NB4 (cell line): ENCODE measurements at regions not wholly inside any gene's neighbourhood (a gene's known extent, or its start where the extent isn't known, plus 50 kb on each side); places are given as distances from the start of the nearest gene placed in this dataset.
A peak's percentile ranks its signal among the peaks of the same experiment; 100 is the strongest.
"Not testable (repeated sequence)": the region's sequence is repeated elsewhere in the genome, so short reads cannot be mapped to it uniquely, and the experiment has no call there.

Source experiments
- DNase-seq: peaks from one replicate; pipeline ENCODE4 v3.0.0; 2010; ENCODE audit warnings: low read depth
- H3K4me3 ChIP-seq: one replicate; pipeline ENCODE4 v1.5.1; 2011; ENCODE audit warnings: mild to moderate bottlenecking, low read depth, low read length, moderate library complexity
- CTCF ChIP-seq: IDR thresholded peaks from one replicate; pipeline ENCODE4 v1.5.1; 2012; ENCODE audit warnings: low read depth, low read length
- MAX ChIP-seq: IDR thresholded peaks from 2 replicates; pipeline ENCODE4 v1.6.1; 2011; ENCODE audit warnings: low read depth, low read length
- MYC ChIP-seq: IDR thresholded peaks from 2 replicates; pipeline ENCODE4 v1.6.1; 2011; ENCODE audit warnings: low read depth, low read length
- POLR2A ChIP-seq: IDR thresholded peaks from 2 replicates; pipeline ENCODE4 v1.6.1; 2011; ENCODE audit warnings: mild to moderate bottlenecking; ENCODE audit not compliant: insufficient read length; ENCODE audit errors: extremely low read depth

GRCh38 chr5:158245513-158245912, 386.6 kb upstream of the CLINT1 start:
- DNase-seq = no peak
- H3K4me3 ChIP-seq = no peak overlapping the region
- TF ChIP-seq CTCF = no peak
- TF ChIP-seq POLR2A = no peak
- no peak for TF ChIP-seq MAX
- TF ChIP-seq MYC = no peak

- DNase-seq = no peak
- TF ChIP-seq MAX (no peak), MYC (no peak), POLR2A (no peak), CTCF (no peak)
Measured at GRCh38 chr5:158244882-158245281, 385.9 kb upstream of the CLINT1 start.

GRCh38 chr5:158236511-158237335, 377.8 kb upstream of the CLINT1 start:
- no peak overlapping the region for H3K4me3 ChIP-seq
- no peak for DNase-seq
- TF ChIP-seq MAX (no peak), MYC (no peak), POLR2A (no peak), CTCF (no peak)

More at GRCh38 chr5:158244882-158245281, 385.9 kb upstream of the CLINT1 start:
- no peak overlapping the region for H3K4me3 ChIP-seq

- DNase-seq = no peak
- no peak overlapping the region for H3K4me3 ChIP-seq
- TF ChIP-seq MYC (no peak), POLR2A (no peak), CTCF (no peak), MAX (no peak)
Measured at GRCh38 chr5:158235159-158235547, 376.2 kb upstream of the CLINT1 start.

- no peak overlapping the region for H3K4me3 ChIP-seq
- DNase-seq = peak; percentile 64
- TF ChIP-seq MYC (no peak), MAX (0 out of 2 replicates have a peak, but pooled peaks have one; percentile 18)
Measured at GRCh38 chr5:158234323-158235158, 375.6 kb upstream of the CLINT1 start.

GRCh38 chr5:158233735-158234322, 374.9 kb upstream of the CLINT1 start:
- no peak for TF ChIP-seq CTCF
- TF ChIP-seq POLR2A = no peak
- TF ChIP-seq MAX = no peak
- TF ChIP-seq MYC = no peak
- no peak overlapping the region for H3K4me3 ChIP-seq
- DNase-seq = peak; percentile 47

GRCh38 chr5:158227314-158227713, 368.4 kb upstream of the CLINT1 start:
- not testable (repeated sequence) for H3K4me3 ChIP-seq, DNase-seq
